MV-4-11 (cell line): ENCODE measurements at regions not wholly inside any gene's neighbourhood (a gene's known extent, or its start where the extent isn't known, plus 50 kb on each side); places are given as distances from the start of the nearest gene placed in this dataset.
"Not testable (repeated sequence)": the region's sequence is repeated elsewhere in the genome, so short reads cannot be mapped to it uniquely, and the experiment has no call there.

Source experiments
- DNase-seq: peaks from one replicate; lab custom pipeline; 2025; lab: John Stamatoyannopoulos, UW

GRCh38 chr2:122542236-122542635 is 786.8 kb downstream of the TSN start:
- DNase-seq: no peak

- DNase-seq: no peak
Measured at GRCh38 chr2:122542646-122543045, 787.2 kb downstream of the TSN start.

- DNase-seq: no peak
Measured at GRCh38 chr2:122543815-122544214, 788.4 kb downstream of the TSN start.

GRCh38 chr2:122545821-122546220 is 790.4 kb downstream of the TSN start:
- DNase-seq: no peak

GRCh38 chr2:122562775-122563174 is 807.3 kb downstream of the TSN start:
- DNase-seq: no peak

- no peak for DNase-seq
Measured at GRCh38 chr2:122563781-122564180, 808.3 kb downstream of the TSN start.

GRCh38 chr2:122564843-122565242 is 809.4 kb downstream of the TSN start:
- no peak for DNase-seq

GRCh38 chr2:122565364-122565763 is 809.9 kb downstream of the TSN start:
- DNase-seq: no peak

- no peak for DNase-seq
Measured at GRCh38 chr2:122570641-122571040, 815.2 kb downstream of the TSN start.

- DNase-seq: not testable (repeated sequence)
Measured at GRCh38 chr2:122571471-122571870, 816.0 kb downstream of the TSN start.

- DNase-seq: no peak
Measured at GRCh38 chr2:122575076-122575475, 819.6 kb downstream of the TSN start.

GRCh38 chr2:122583159-122583917 is 827.9 kb downstream of the TSN start:
- no peak for DNase-seq

- no peak for DNase-seq
Measured at GRCh38 chr2:122590524-122590923, 835.1 kb downstream of the TSN start.

GRCh38 chr2:122595065-122595464 is 839.6 kb downstream of the TSN start:
- DNase-seq: no peak

- no peak for DNase-seq
Measured at GRCh38 chr2:122596598-122596997, 841.1 kb downstream of the TSN start.

- no peak for DNase-seq
Measured at GRCh38 chr2:122598784-122599183, 843.3 kb downstream of the TSN start.

GRCh38 chr2:122610948-122611609 is 855.6 kb downstream of the TSN start:
- DNase-seq: no peak

- no peak for DNase-seq
Measured at GRCh38 chr2:122622934-122623333, 867.5 kb downstream of the TSN start.

GRCh38 chr2:122627388-122627787 is 871.9 kb downstream of the TSN start:
- no peak for DNase-seq

- no peak for DNase-seq
Measured at GRCh38 chr2:122634256-122634655, 878.8 kb downstream of the TSN start.

- no peak for DNase-seq
Measured at GRCh38 chr2:122634920-122635319, 879.5 kb downstream of the TSN start.

GRCh38 chr2:122635686-122636085 is 880.2 kb downstream of the TSN start:
- DNase-seq: no peak

GRCh38 chr2:122636097-122636496 is 880.6 kb downstream of the TSN start:
- DNase-seq: no peak

- no peak for DNase-seq
Measured at GRCh38 chr2:122639176-122639575, 883.7 kb downstream of the TSN start.
